SH-SY5Y (cell line): ENCODE measurements at regions not wholly inside any gene's neighbourhood (a gene's known extent, or its start where the extent isn't known, plus 50 kb on each side); places are given as distances from the start of the nearest gene placed in this dataset.

Experiments
- GATA2 ChIP-seq: IDR thresholded peaks from 2 replicates; pipeline ENCODE4 v1.6.1; 2011; ENCODE audit warnings: mild to moderate bottlenecking, low read depth, low read length
- GATA3 ChIP-seq: IDR thresholded peaks from 2 replicates; pipeline ENCODE4 v1.6.1; 2011; ENCODE audit warnings: low read depth, mild to moderate bottlenecking, low read length, moderate library complexity

- TF ChIP-seq GATA2 (no peak), GATA3 (no peak)
Observed at GRCh38 chr1:105556266-105556665, 1500.2 kb upstream of the PRMT6 start.
